Transverse colon (tissue), 4 donors: ENCODE measurements at regions not wholly inside any gene's neighbourhood (a gene's known extent, or its start where the extent isn't known, plus 50 kb on each side); places are given as distances from the start of the nearest gene placed in this dataset.

Source experiments
- DNase-seq: peaks from one replicate; pipeline ENCODE4 v3.0.0-alpha.2; 2019
- H3K27ac ChIP-seq, 4 donors: fragments of 200-600 bp; sonication (generic); 2 replicates each; pipeline ENCODE4 v1.5.1; 2016 to 2018; ENCODE audit warnings: inconsistent platforms in 4 of 4
- H3K27me3 ChIP-seq: fragments of 200-600 bp; sonication (generic); 2 replicates; pipeline ENCODE4 v1.5.1; 2017; ENCODE audit warnings: inconsistent platforms
- H3K36me3 ChIP-seq, 4 donors: fragments of 200-600 bp; sonication (generic); 2 replicates each; pipeline ENCODE4 v1.5.1; 2017 to 2019; ENCODE audit warnings: inconsistent platforms in 4 of 4
- H3K4me1 ChIP-seq, 4 donors: fragments of 200-600 bp; sonication (generic); 2 replicates each; pipeline ENCODE4 v1.5.1; 2017 to 2020; ENCODE audit warnings: inconsistent platforms in 4 of 4
- H3K4me3 ChIP-seq, 4 donors: fragments of 200-600 bp; sonication (generic); 1 replicate in 1 of 4; 2 replicates in 3 of 4; pipeline versions ENCODE4 v1.5.1 to v1.6.1; 2017 to 2019; ENCODE audit warnings: inconsistent platforms in 4 of 4
- H3K9me3 ChIP-seq, 2 donors: fragments of 200-600 bp; sonication (generic); 2 replicates each; pipeline ENCODE4 v1.5.1; 2017 to 2019; ENCODE audit warnings: inconsistent platforms in 2 of 2
- EP300 ChIP-seq: sonication (generic); formaldehyde crosslinking; IDR thresholded peaks from one replicate; pipeline ENCODE4 v1.6.1; 2017; ENCODE audit warnings: antibody characterized with exemption, low read depth
- POLR2A ChIP-seq: fragments of 450-650 bp; IDR thresholded peaks from one replicate; pipeline ENCODE4 v1.6.1; 2016; ENCODE audit warnings: antibody characterized with exemption, mild to moderate bottlenecking, moderate library complexity
- POLR2AphosphoS5 ChIP-seq, 3 donors: sonication (generic); formaldehyde crosslinking; IDR thresholded peaks; one replicate each; pipeline ENCODE4 v1.6.1; 2016; ENCODE audit warnings: antibody characterized with exemption in 3 of 3
- WGBS, 2 donors: methylation state at CpG; one replicate each; pipeline ENCODE4 v1.1.5; 2018; ENCODE audit warnings: low coverage in 1 of 2; 5-methylcytosine and 5-hydroxymethylcytosine counted together
- in situ Hi-C, 4 donors: fragments of 200-750 bp; cut with MboI; loops; one replicate each; pipeline versions ENCODE4 v1.15.0 to v1.15.1; 2017; ENCODE audit warnings: low sequenced_read_pairs in 3 of 4, low pct_ligation_motif_present in 1 of 4, low pct_unique_long_range_greater_than_20kb in 1 of 4
- intact Hi-C: fragments of 100-400 bp; cut with DNase I; formaldehyde crosslinking; loops from one replicate; pipeline ENCODE4 v1.15.1; 2023; ENCODE audit warnings: low total_unique reads
- TF ChIP-seq, protein P1 (sequence below), 5 experiments: fragments of 200-600 bp in 3 of 5; fragments of 450-650 bp in 2 of 5; sonication (generic) in 3 of 5; IDR thresholded peaks; 1 replicate in 2 of 5; 2 replicates in 3 of 5; pipeline ENCODE4 v1.5.1; 2016 to 2017; ENCODE audit warnings: antibody characterized with exemption in 5 of 5, inconsistent platforms in 3 of 5, mild to moderate bottlenecking in 2 of 5, moderate library complexity in 1 of 5

DNA sequence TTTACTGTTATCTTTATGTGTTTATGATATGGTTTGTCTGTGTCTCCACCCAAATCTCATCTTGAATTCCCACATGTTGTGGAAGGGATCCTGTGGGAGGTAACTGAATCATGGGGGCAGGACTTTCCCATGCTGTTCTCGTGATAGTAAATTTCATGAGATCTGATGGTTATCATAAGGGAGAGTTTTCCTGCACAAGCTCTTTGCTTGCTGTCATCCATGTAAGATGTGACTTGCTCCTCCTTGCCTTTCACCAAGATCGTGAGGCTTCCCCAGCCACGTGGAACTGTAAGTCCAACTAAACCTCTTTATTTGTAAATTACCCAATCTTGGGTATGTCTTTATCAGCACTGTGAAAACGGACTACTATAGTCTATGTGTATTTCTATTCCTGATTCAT is 539.0 kb downstream of the ARL4A start:
- no peak for DNase-seq
- in situ Hi-C loops (no loop called here), intact Hi-C loops (no loop called here)
- WGBS, 2 donors: 79 to 83% methylated on average over 2 to 4 of the region's 4 CpGs
- no peak overlapping the region for H3K4me3 ChIP-seq
- H3K36me3 ChIP-seq: no peaks in the 10 kb centered on the region
- TF ChIP-seq, protein P1, sequence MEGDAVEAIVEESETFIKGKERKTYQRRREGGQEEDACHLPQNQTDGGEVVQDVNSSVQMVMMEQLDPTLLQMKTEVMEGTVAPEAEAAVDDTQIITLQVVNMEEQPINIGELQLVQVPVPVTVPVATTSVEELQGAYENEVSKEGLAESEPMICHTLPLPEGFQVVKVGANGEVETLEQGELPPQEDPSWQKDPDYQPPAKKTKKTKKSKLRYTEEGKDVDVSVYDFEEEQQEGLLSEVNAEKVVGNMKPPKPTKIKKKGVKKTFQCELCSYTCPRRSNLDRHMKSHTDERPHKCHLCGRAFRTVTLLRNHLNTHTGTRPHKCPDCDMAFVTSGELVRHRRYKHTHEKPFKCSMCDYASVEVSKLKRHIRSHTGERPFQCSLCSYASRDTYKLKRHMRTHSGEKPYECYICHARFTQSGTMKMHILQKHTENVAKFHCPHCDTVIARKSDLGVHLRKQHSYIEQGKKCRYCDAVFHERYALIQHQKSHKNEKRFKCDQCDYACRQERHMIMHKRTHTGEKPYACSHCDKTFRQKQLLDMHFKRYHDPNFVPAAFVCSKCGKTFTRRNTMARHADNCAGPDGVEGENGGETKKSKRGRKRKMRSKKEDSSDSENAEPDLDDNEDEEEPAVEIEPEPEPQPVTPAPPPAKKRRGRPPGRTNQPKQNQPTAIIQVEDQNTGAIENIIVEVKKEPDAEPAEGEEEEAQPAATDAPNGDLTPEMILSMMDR (IDR thresholded peaks at IDR 0.05): no peak
- TF ChIP-seq POLR2AphosphoS5 (IDR thresholded peaks at IDR 0.05) (no peak), POLR2A (no peak), EP300 (no peak)
- no peaks in the 10 kb centered on the region for H3K9me3 ChIP-seq
- no peaks in the 10 kb centered on the region for H3K4me1 ChIP-seq
- no peak overlapping the region for H3K27ac ChIP-seq
- no peaks in the 10 kb centered on the region for H3K27me3 ChIP-seq

DNA sequence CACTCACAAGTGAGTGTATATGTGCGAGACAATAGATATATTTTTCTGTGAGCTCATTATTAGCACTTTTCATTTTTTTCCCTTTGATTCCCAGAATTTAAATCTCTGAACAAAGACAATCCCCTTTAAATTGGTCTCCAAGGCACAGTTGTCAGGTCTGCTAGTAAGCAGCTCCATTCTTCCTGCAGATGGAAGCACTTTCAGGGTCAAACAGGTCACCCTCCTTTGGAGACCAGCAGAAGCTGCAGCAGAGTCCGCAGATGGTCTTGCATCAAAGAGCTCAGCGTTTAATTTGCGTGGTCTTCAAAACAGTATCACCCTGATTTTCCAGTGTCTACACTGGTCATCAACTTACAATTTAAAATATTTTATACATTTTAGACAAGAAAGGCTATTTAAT is 543.8 kb downstream of the ARL4A start:
- Histone ChIP-seq H3K36me3 (no peaks in the 10 kb centered on the region), H3K4me3 (no peak overlapping the region), H3K4me1 (no peaks in the 10 kb centered on the region), H3K27me3 (no peaks in the 10 kb centered on the region), H3K9me3 (no peaks in the 10 kb centered on the region), H3K27ac (no peak overlapping the region)
- in situ Hi-C loops: no loop called here
- intact Hi-C loops: no loop called here
- DNase-seq: no peak
- WGBS, 2 donors: 89 to 95% methylated on average over 4 of the region's 4 CpGs
- TF ChIP-seq, protein P1 (IDR thresholded peaks at IDR 0.05): no peak
- no peak for TF ChIP-seq POLR2AphosphoS5 (IDR thresholded peaks at IDR 0.05)
- TF ChIP-seq POLR2A: no peak
- TF ChIP-seq EP300: no peak

DNA sequence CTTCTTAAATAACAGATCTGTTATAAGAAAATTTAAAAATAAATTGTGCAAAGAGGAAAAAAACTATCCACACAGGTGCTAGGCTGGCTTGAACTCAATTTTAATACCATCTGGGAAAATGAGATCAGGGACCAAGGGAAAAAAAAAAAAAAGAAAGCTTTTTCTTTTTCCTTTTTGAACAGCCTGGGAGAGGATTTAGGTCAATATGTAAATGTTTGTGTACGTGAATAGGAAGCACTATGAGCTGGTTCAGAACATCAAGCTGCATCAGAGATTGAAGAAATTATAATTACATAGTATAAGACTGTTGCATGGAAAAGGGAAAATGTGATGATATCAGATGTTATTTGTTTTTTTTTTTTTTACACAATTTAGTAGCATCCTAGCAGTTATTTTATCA is 548.0 kb downstream of the ARL4A start:
- Histone ChIP-seq H3K4me3 (no peak overlapping the region), H3K9me3 (no peaks in the 10 kb centered on the region), H3K27ac (no peak overlapping the region), H3K36me3 (no peaks in the 10 kb centered on the region), H3K4me1 (no peaks in the 10 kb centered on the region), H3K27me3 (no peaks in the 10 kb centered on the region)
- WGBS, 2 donors: 83 to 85% methylated on average over 1 of the region's 1 CpG
- DNase-seq: no peak
- in situ Hi-C loops: no loop called here
- TF ChIP-seq, protein P1 (IDR thresholded peaks at IDR 0.05): no peak
- TF ChIP-seq POLR2A (no peak), POLR2AphosphoS5 (IDR thresholded peaks at IDR 0.05) (no peak), EP300 (no peak)
- intact Hi-C loops: no loop called here

DNA sequence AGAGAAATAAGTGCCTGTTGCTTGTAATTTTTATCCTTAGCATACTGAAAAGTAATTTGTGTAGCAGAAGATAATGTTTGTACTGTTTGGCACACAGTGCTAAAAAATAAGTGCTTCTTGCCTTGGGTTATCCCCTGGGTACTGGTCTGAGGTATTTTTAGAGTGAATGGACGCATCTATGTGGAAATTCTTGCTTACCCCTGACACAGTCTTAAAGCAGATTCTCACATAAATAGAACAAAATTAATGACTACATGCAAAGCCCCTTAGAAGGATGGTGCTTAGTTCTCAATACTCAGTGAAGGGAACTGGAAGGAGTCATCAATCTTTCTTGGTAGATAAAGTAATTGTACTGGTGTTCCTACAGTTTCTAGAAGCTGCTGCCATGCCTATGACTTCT is 548.6 kb downstream of the ARL4A start:
- in situ Hi-C loops: no loop called here

More for the DNA sequence above, 548.6 kb downstream of the ARL4A start:
- no peaks in the 10 kb centered on the region for H3K4me1 ChIP-seq
- H3K27ac ChIP-seq: no peak overlapping the region
- intact Hi-C loops: no loop called here
- H3K4me3 ChIP-seq: no peak overlapping the region
- WGBS, 2 donors: 38 to 89% methylated on average over 1 of the region's 1 CpG
- H3K27me3 ChIP-seq: no peaks in the 10 kb centered on the region
- no peak for DNase-seq
- TF ChIP-seq, protein P1 (IDR thresholded peaks at IDR 0.05): no peak
- TF ChIP-seq EP300: no peak
- TF ChIP-seq POLR2A: no peak
- TF ChIP-seq POLR2AphosphoS5 (IDR thresholded peaks at IDR 0.05): no peak
- no peaks in the 10 kb centered on the region for H3K36me3 ChIP-seq
- no peaks in the 10 kb centered on the region for H3K9me3 ChIP-seq
